Astrocyte (in vitro differentiated cells and primary cell): ENCODE measurements at regions not wholly inside any gene's neighbourhood (a gene's known extent, or its start where the extent isn't known, plus 50 kb on each side); places are given as distances from the start of the nearest gene placed in this dataset.

Experiments used
- DNase-seq: peaks from one replicate; pipeline ENCODE4 v3.0.0-alpha.2; 2010; ENCODE audit warnings: low read depth
- FAIRE-seq: peaks from 2 replicates; lab custom pipeline; 2011; peaks lifted over from hg19 to GRCh38; lab: Jason Lieb, UNC
- H2AFZ ChIP-seq: 2 replicates; pipeline ENCODE4 v1.6.0; 2012; ENCODE audit warnings: low read depth, low read length, inconsistent platforms
- H3K27ac ChIP-seq: 2 replicates; pipeline ENCODE4 v1.5.1; 2011; ENCODE audit warnings: low read depth, low read length, inconsistent platforms
- H3K27me3 ChIP-seq: 2 replicates; pipeline ENCODE4 v1.6.0; 2011; ENCODE audit warnings: low read length, inconsistent platforms; ENCODE audit not compliant: insufficient read depth
- H3K36me3 ChIP-seq: 2 replicates; pipeline ENCODE4 v1.5.1; 2011; ENCODE audit warnings: low read length, inconsistent platforms; ENCODE audit not compliant: insufficient read depth
- H3K4me1 ChIP-seq: 2 replicates; pipeline ENCODE4 v1.5.1; 2011; ENCODE audit warnings: low read length, inconsistent platforms; ENCODE audit not compliant: insufficient read depth
- H3K4me2 ChIP-seq: 2 replicates; pipeline ENCODE4 v1.6.0; 2012; ENCODE audit warnings: low read length, inconsistent platforms
- H3K4me3 ChIP-seq: 2 replicates; pipeline ENCODE4 v1.5.1; 2011; ENCODE audit warnings: low read depth, mild to moderate bottlenecking, low read length, inconsistent platforms; ENCODE audit not compliant: insufficient read depth
- H3K79me2 ChIP-seq: 2 replicates; pipeline ENCODE4 v1.6.0; 2012; ENCODE audit warnings: mild to moderate bottlenecking, low read length, inconsistent platforms; ENCODE audit not compliant: insufficient read depth
- H3K9ac ChIP-seq: 2 replicates; pipeline ENCODE4 v1.6.0; 2012; ENCODE audit warnings: mild to moderate bottlenecking, low read length, inconsistent platforms
- H3K9me3 ChIP-seq: 2 replicates; pipeline ENCODE4 v1.5.1; 2012; ENCODE audit warnings: low read depth, mild to moderate bottlenecking, low read length, inconsistent platforms; ENCODE audit not compliant: insufficient read depth
- H4K20me1 ChIP-seq: 2 replicates; pipeline ENCODE4 v1.6.0; 2012; ENCODE audit warnings: low read length, inconsistent platforms; ENCODE audit not compliant: insufficient read depth
- H3K27ac Mint-ChIP-seq: one replicate; pipeline ENCODE4 v1.8.0; 2021; ENCODE audit warnings: mild to moderate bottlenecking, mixed read lengths; ENCODE audit not compliant: unreplicated experiment
- H3K27me3 Mint-ChIP-seq: one replicate; pipeline ENCODE4 v1.8.0; 2021; ENCODE audit warnings: low read depth, mixed read lengths; ENCODE audit not compliant: unreplicated experiment
- H3K36me3 Mint-ChIP-seq: one replicate; pipeline ENCODE4 v1.8.0; 2021; ENCODE audit warnings: low read depth, mixed read lengths; ENCODE audit not compliant: unreplicated experiment
- H3K4me1 Mint-ChIP-seq: one replicate; pipeline ENCODE4 v1.8.0; 2021; ENCODE audit warnings: low read depth, mixed read lengths; ENCODE audit not compliant: unreplicated experiment
- H3K4me3 Mint-ChIP-seq: one replicate; pipeline ENCODE4 v1.8.0; 2021; ENCODE audit warnings: mild to moderate bottlenecking, moderate library complexity, mixed read lengths; ENCODE audit not compliant: unreplicated experiment
- H3K9me3 Mint-ChIP-seq: one replicate; pipeline ENCODE4 v1.8.0; 2021; ENCODE audit warnings: mild to moderate bottlenecking, mixed read lengths; ENCODE audit not compliant: unreplicated experiment
- EZH2 ChIP-seq: IDR thresholded peaks from 2 replicates; pipeline ENCODE4 v1.6.1; 2012; ENCODE audit warnings: mild to moderate bottlenecking, low read length, inconsistent platforms; ENCODE audit not compliant: insufficient read depth
- TF ChIP-seq, protein P1 (sequence below): IDR thresholded peaks from 2 replicates; pipeline ENCODE4 v1.5.1; 2011; ENCODE audit warnings: low read depth, mild to moderate bottlenecking, inconsistent platforms, low read length, moderate library complexity; ENCODE audit not compliant: insufficient read depth

DNA sequence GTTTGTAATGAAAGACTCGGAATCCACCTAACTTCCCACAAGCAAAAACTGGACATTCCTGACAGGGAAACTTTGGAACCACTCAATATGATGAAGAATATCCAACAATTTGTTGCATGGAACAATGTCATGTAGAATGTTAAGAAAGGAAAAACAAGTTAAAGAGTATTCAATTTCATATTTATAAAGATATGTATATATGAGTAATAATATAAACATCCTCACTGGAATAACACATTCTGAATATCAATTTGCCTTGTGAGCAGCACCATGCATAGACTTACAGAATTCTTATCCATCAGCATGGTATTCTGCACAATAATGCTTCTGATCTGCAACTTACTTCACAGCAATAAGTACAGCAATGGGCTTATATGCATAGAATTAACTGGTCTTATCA lies 650.3 kb downstream of the SEMA5A start:
- H3K9me3 Mint-ChIP-seq = no peaks in the 10 kb centered on the region
- H3K79me2 ChIP-seq = no peaks in the 10 kb centered on the region
- no peak for FAIRE-seq
- H3K4me2 ChIP-seq = no peak overlapping the region
- no peak overlapping the region for H3K4me3 ChIP-seq
- H3K27me3 ChIP-seq = no peaks in the 10 kb centered on the region
- H3K4me3 Mint-ChIP-seq = no peak overlapping the region
- no peaks in the 10 kb centered on the region for H3K36me3 Mint-ChIP-seq
- no peak overlapping the region for H2AFZ ChIP-seq
- DNase-seq = no peak
- no peaks in the 10 kb centered on the region for H4K20me1 ChIP-seq
- no peak overlapping the region for H3K27ac Mint-ChIP-seq
- no peak overlapping the region for H3K27ac ChIP-seq
- no peaks in the 10 kb centered on the region for H3K9me3 ChIP-seq
- no peaks in the 10 kb centered on the region for H3K27me3 Mint-ChIP-seq
- no peaks in the 10 kb centered on the region for H3K36me3 ChIP-seq
- TF ChIP-seq, protein P1, sequence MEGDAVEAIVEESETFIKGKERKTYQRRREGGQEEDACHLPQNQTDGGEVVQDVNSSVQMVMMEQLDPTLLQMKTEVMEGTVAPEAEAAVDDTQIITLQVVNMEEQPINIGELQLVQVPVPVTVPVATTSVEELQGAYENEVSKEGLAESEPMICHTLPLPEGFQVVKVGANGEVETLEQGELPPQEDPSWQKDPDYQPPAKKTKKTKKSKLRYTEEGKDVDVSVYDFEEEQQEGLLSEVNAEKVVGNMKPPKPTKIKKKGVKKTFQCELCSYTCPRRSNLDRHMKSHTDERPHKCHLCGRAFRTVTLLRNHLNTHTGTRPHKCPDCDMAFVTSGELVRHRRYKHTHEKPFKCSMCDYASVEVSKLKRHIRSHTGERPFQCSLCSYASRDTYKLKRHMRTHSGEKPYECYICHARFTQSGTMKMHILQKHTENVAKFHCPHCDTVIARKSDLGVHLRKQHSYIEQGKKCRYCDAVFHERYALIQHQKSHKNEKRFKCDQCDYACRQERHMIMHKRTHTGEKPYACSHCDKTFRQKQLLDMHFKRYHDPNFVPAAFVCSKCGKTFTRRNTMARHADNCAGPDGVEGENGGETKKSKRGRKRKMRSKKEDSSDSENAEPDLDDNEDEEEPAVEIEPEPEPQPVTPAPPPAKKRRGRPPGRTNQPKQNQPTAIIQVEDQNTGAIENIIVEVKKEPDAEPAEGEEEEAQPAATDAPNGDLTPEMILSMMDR = no peak
- no peak for TF ChIP-seq EZH2
- H3K4me1 ChIP-seq = no peaks in the 10 kb centered on the region
- no peaks in the 10 kb centered on the region for H3K4me1 Mint-ChIP-seq
- H3K9ac ChIP-seq = no peak overlapping the region

DNA sequence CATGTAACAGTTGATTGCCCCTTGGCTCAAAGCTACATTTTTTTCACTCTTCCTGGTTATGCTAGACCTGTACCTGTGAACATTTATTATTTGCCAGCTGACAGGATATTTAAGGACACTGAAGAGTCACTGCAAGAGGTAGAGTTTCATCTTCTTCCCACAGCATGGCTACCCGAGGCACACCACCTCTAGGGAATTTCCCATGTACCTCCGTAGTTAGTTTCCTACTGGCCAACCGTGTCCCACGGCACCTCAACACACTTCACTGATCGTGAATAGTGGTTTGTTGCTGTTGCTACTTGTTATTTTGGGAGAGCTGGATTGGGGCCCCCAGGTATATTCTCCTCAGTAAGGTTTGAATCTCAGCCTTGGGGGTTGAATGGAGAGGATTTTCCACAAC lies 648.6 kb downstream of the SEMA5A start:
- Histone ChIP-seq H3K27me3 (no peaks in the 10 kb centered on the region), H3K36me3 (no peaks in the 10 kb centered on the region), H3K4me3 (no peak overlapping the region), H2AFZ (no peak overlapping the region), H4K20me1 (no peaks in the 10 kb centered on the region), H3K79me2 (no peaks in the 10 kb centered on the region), H3K4me2 (no peak overlapping the region), H3K9ac (no peak overlapping the region), H3K4me1 (no peaks in the 10 kb centered on the region), H3K9me3 (no peaks in the 10 kb centered on the region), H3K27ac (no peak overlapping the region)
- Mint-ChIP-seq H3K27ac (no peak overlapping the region), H3K27me3 (no peaks in the 10 kb centered on the region), H3K36me3 (no peaks in the 10 kb centered on the region), H3K9me3 (no peaks in the 10 kb centered on the region), H3K4me3 (no peak overlapping the region), H3K4me1 (no peaks in the 10 kb centered on the region)
- TF ChIP-seq, protein P1 = no peak
- no peak for TF ChIP-seq EZH2
- DNase-seq = no peak
- FAIRE-seq = no peak

- Histone ChIP-seq H3K4me2 (no peak overlapping the region), H3K9me3 (no peaks in the 10 kb centered on the region), H3K79me2 (no peaks in the 10 kb centered on the region), H3K36me3 (no peaks in the 10 kb centered on the region), H4K20me1 (no peaks in the 10 kb centered on the region), H3K27me3 (no peaks in the 10 kb centered on the region), H3K27ac (no peak overlapping the region), H3K9ac (no peak overlapping the region), H3K4me1 (peaks cover 14% of the 10 kb centered on the region), H3K4me3 (no peak overlapping the region), H2AFZ (no peak overlapping the region)
- no peaks in the 10 kb centered on the region for H3K36me3 Mint-ChIP-seq
- TF ChIP-seq EZH2 = no peak
- H3K4me3 Mint-ChIP-seq = no peak overlapping the region
- H3K27me3 Mint-ChIP-seq = peaks cover 3% of the 10 kb centered on the region
- peaks cover 10% of the 10 kb centered on the region for H3K4me1 Mint-ChIP-seq
- FAIRE-seq (peak; percentile 29), DNase-seq (peak; percentile 57)
- H3K27ac Mint-ChIP-seq = no peak overlapping the region
- H3K9me3 Mint-ChIP-seq = no peaks in the 10 kb centered on the region
Measured at GRCh38 chr5:8905021-8905420, 640.9 kb downstream of the SEMA5A start.
